BE2C (cell line): ENCODE measurements at regions not wholly inside any gene's neighbourhood (a gene's known extent, or its start where the extent isn't known, plus 50 kb on each side); places are given as distances from the start of the nearest gene placed in this dataset.

Experiments used
- DNase-seq: peaks from one replicate; pipeline ENCODE4 v3.0.0-alpha.2; 2020
- H3K27me3 ChIP-seq: fragments of 250-450 bp; sonication (Bioruptor Pico); 2 replicates; pipeline ENCODE4 v1.5.1; 2020; ENCODE audit warnings: mild to moderate bottlenecking
- H3K36me3 ChIP-seq: fragments of 250-450 bp; sonication (Bioruptor Pico); 2 replicates; pipeline ENCODE4 v1.5.1; 2020; ENCODE audit warnings: mild to moderate bottlenecking
- H3K4me1 ChIP-seq: fragments of 250-450 bp; sonication (Bioruptor Pico); 2 replicates; pipeline ENCODE4 v1.5.1; 2020
- H3K4me3 ChIP-seq: 2 replicates; pipeline ENCODE4 v1.5.1; 2011; ENCODE audit warnings: low read depth, low read length
- H3K9me3 ChIP-seq: fragments of 250-450 bp; sonication (Bioruptor Pico); 2 replicates; pipeline ENCODE4 v1.5.1; 2020
- TF ChIP-seq, protein P1 (sequence below): IDR thresholded peaks from 2 replicates; pipeline ENCODE4 v1.5.1; 2012; ENCODE audit warnings: mild to moderate bottlenecking, low read depth, low read length

GRCh38 chr6:165777680-165778079 lies 114.6 kb upstream of the PDE10A start:
- Histone ChIP-seq H3K4me1 (no peaks in the 10 kb centered on the region), H3K27me3 (no peaks in the 10 kb centered on the region), H3K4me3 (no peak overlapping the region), H3K36me3 (no peaks in the 10 kb centered on the region), H3K9me3 (no peaks in the 10 kb centered on the region)
- DNase-seq = no peak
- TF ChIP-seq, protein P1, sequence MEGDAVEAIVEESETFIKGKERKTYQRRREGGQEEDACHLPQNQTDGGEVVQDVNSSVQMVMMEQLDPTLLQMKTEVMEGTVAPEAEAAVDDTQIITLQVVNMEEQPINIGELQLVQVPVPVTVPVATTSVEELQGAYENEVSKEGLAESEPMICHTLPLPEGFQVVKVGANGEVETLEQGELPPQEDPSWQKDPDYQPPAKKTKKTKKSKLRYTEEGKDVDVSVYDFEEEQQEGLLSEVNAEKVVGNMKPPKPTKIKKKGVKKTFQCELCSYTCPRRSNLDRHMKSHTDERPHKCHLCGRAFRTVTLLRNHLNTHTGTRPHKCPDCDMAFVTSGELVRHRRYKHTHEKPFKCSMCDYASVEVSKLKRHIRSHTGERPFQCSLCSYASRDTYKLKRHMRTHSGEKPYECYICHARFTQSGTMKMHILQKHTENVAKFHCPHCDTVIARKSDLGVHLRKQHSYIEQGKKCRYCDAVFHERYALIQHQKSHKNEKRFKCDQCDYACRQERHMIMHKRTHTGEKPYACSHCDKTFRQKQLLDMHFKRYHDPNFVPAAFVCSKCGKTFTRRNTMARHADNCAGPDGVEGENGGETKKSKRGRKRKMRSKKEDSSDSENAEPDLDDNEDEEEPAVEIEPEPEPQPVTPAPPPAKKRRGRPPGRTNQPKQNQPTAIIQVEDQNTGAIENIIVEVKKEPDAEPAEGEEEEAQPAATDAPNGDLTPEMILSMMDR = no peak; the same call in 1 of the 2 replicates

- Histone ChIP-seq H3K4me3 (no peak overlapping the region), H3K4me1 (no peaks in the 10 kb centered on the region), H3K9me3 (no peaks in the 10 kb centered on the region), H3K36me3 (no peaks in the 10 kb centered on the region), H3K27me3 (no peaks in the 10 kb centered on the region)
- TF ChIP-seq, protein P1 = no peak
- DNase-seq = no peak
These were observed 113.7 kb upstream of the PDE10A start for GRCh38 chr6:165776691-165777090.

DNA sequence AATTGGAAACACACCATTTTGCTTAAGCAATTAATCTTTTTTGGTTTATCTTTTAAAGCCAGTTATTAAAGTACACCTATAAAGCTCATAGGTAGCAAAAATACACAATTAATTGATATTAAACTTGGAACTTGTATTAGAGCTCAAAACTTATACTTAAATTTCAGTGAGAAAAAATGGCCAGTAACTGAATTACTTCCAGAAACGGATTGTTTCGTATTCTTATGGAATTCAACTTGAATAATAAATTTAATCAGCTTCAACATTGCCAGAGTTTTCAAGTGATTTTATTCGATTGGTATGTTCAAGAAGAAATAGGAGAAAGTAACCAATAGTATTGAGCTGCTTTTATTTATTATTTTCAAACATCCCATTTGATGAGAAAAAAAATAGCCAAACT lies 112.7 kb upstream of the PDE10A start:
- Histone ChIP-seq H3K4me1 (no peaks in the 10 kb centered on the region), H3K27me3 (no peaks in the 10 kb centered on the region), H3K36me3 (no peaks in the 10 kb centered on the region), H3K9me3 (no peaks in the 10 kb centered on the region), H3K4me3 (no peak overlapping the region)
- TF ChIP-seq, protein P1 = no peak
- no peak for DNase-seq

- Histone ChIP-seq H3K27me3 (no peaks in the 10 kb centered on the region), H3K4me3 (no peak overlapping the region), H3K9me3 (no peaks in the 10 kb centered on the region), H3K36me3 (no peaks in the 10 kb centered on the region), H3K4me1 (no peaks in the 10 kb centered on the region)
- no peak for DNase-seq
- TF ChIP-seq, protein P1 = no peak
These were observed 112.0 kb upstream of the PDE10A start for GRCh38 chr6:165774903-165775601.

- no peaks in the 10 kb centered on the region for H3K9me3 ChIP-seq
- H3K4me3 ChIP-seq = no peak overlapping the region
- H3K27me3 ChIP-seq = no peaks in the 10 kb centered on the region
- H3K4me1 ChIP-seq = no peaks in the 10 kb centered on the region
- no peaks in the 10 kb centered on the region for H3K36me3 ChIP-seq
- DNase-seq = no peak
- TF ChIP-seq, protein P1 = no peak
These were observed 107.5 kb upstream of the PDE10A start for GRCh38 chr6:165770397-165771082.

DNA sequence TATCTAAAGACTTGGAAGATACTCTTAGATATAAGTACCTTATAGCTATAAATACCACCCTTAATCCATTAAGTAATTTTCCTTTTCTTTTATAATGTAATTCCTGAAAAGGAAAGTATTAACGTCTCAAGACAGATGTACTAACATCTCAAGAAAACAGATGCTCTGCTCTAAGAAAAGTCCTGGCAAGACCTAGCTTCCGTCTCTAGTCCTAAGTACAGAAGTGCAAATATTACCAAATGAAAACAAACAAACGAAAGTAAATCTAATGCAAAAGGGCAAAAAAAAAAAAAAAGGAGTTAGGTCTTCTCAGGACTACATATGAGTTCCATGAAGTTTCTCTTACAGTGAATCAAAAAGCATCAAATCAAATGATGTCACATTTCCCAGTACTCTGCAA lies 106.8 kb upstream of the PDE10A start:
- Histone ChIP-seq H3K4me3 (no peak overlapping the region), H3K36me3 (no peaks in the 10 kb centered on the region), H3K9me3 (no peaks in the 10 kb centered on the region), H3K4me1 (no peaks in the 10 kb centered on the region), H3K27me3 (no peaks in the 10 kb centered on the region)
- DNase-seq = no peak
- TF ChIP-seq, protein P1 = no peak
